Natural killer cell (primary cell): ENCODE measurements at regions not wholly inside any gene's neighbourhood (a gene's known extent, or its start where the extent isn't known, plus 50 kb on each side); places are given as distances from the start of the nearest gene placed in this dataset.

Experiments used
- ATAC-seq, 3 donors: fragments of 150-1000 bp in 2 of 3; fragments of 200-7000 bp in 1 of 3; cut with Tn5 transposase; 1 replicate in 1 of 3; 2 replicates in 2 of 3; pipeline ENCODE4 v1.10.0; 2021; ENCODE audit warnings: mild to moderate bottlenecking in 2 of 3, moderate library complexity in 2 of 3
- DNase-seq, 2 donors: peaks; one replicate each; pipeline versions ENCODE4 v3.0.0 to v3.0.0-alpha.2; 2013 to 2021; ENCODE audit warnings: mixed read lengths in 1 of 2
- H3K27ac ChIP-seq: one replicate; pipeline ENCODE4 v1.5.1; 2013; ENCODE audit warnings: mild to moderate bottlenecking, low read length
- H3K27me3 ChIP-seq: one replicate; pipeline ENCODE4 v1.6.1; 2013; ENCODE audit warnings: low read length; ENCODE audit not compliant: control insufficient read depth, insufficient read depth
- H3K36me3 ChIP-seq: one replicate; pipeline ENCODE4 v1.6.1; 2013; ENCODE audit warnings: low read length; ENCODE audit not compliant: control insufficient read depth, insufficient read depth
- H3K4me1 ChIP-seq: one replicate; pipeline ENCODE4 v1.6.1; 2013; ENCODE audit warnings: low read length; ENCODE audit not compliant: control insufficient read depth, insufficient read depth
- H3K4me3 ChIP-seq: one replicate; pipeline ENCODE4 v1.5.1; 2013; ENCODE audit warnings: low read length
- H3K9me3 ChIP-seq: one replicate; pipeline ENCODE4 v1.6.1; 2013; ENCODE audit warnings: low read length; ENCODE audit not compliant: control insufficient read depth, insufficient read depth
- H3K27ac Mint-ChIP-seq, 2 donors: one replicate each; pipeline ENCODE4 v1.8.0; 2022; ENCODE audit warnings: mild to moderate bottlenecking in 2 of 2, mixed read lengths in 2 of 2, moderate library complexity in 1 of 2
- H3K27me3 Mint-ChIP-seq, 2 donors: one replicate each; pipeline ENCODE4 v1.8.0; 2022; ENCODE audit warnings: low read depth in 2 of 2, mixed read lengths in 2 of 2
- H3K36me3 Mint-ChIP-seq: one replicate; pipeline ENCODE4 v1.8.0; 2022; ENCODE audit warnings: mixed read lengths
- H3K4me1 Mint-ChIP-seq, 2 donors: one replicate each; pipeline ENCODE4 v1.8.0; 2022; ENCODE audit warnings: mixed read lengths in 2 of 2
- H3K4me3 Mint-ChIP-seq: one replicate; pipeline ENCODE4 v1.8.0; 2022; ENCODE audit warnings: mild to moderate bottlenecking, moderate library complexity, mixed read lengths
- H3K9me3 Mint-ChIP-seq, 2 donors: one replicate each; pipeline ENCODE4 v1.8.0; 2022; ENCODE audit warnings: mixed read lengths in 2 of 2
- WGBS: methylation state at CpG from one replicate; pipeline ENCODE4 v1.1.7; 2013; ENCODE audit warnings: missing lambda C conversion rate; ENCODE audit not compliant: insufficient coverage; 5-methylcytosine and 5-hydroxymethylcytosine counted together
- intact Hi-C: fragments of 100-400 bp; cut with micrococcal nuclease; formaldehyde crosslinking; loops from one replicate; pipeline ENCODE4 v1.14.2; 2022
- TF ChIP-seq, protein P1 (sequence below): fragments of 200-600 bp; IDR thresholded peaks from one replicate; pipeline ENCODE4 v1.8.0; 2022; ENCODE audit warnings: antibody characterized with exemption

DNA sequence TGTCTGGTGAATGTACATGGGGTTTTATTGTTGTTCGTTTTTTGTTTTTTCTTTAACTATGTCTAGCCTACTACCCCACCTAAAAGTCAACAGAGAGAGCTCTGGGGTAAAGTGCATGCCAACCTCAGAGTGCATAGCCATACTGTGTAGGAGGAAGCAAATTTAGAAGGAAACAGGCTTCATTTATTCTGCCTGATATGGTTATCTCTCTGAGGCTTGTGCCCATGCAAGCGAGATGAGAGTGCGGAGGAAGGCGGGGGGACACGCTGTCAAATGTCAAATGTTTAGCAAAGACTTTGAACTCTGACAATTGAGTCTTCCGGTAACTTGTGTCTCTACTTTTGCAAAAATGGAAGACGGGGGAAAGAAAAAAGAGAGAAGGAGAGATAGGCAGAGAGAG lies 295.5 kb downstream of the ETS1 start:
- Mint-ChIP-seq H3K4me1 (peaks cover 73 to 85% of the 10 kb centered on the region in 2 donors), H3K4me3 (peak overlapping the region; percentile 94), H3K36me3 (no peaks in the 10 kb centered on the region), H3K9me3 (no peaks in the 10 kb centered on the region), H3K27me3 (no peaks in the 10 kb centered on the region), H3K27ac (peak overlapping the region; percentile 98 to 99)
- intact Hi-C loops = loop anchor here (2.0 to 10.0 kb wide), 3 partner anchors 229 to 543 kb away; no protein-coding TSS in a partner anchor
- 9% methylated on average over 6 of the region's 7 CpGs for WGBS
- Histone ChIP-seq H3K9me3 (no peaks in the 10 kb centered on the region), H3K36me3 (no peaks in the 10 kb centered on the region), H3K4me3 (no peak overlapping the region), H3K27me3 (no peaks in the 10 kb centered on the region), H3K4me1 (peaks cover 34% of the 10 kb centered on the region), H3K27ac (peak overlapping the region; percentile 97)
- peak in 1 of 2 donors; percentile 79 for DNase-seq
- ATAC-seq = no peak
- TF ChIP-seq, protein P1, sequence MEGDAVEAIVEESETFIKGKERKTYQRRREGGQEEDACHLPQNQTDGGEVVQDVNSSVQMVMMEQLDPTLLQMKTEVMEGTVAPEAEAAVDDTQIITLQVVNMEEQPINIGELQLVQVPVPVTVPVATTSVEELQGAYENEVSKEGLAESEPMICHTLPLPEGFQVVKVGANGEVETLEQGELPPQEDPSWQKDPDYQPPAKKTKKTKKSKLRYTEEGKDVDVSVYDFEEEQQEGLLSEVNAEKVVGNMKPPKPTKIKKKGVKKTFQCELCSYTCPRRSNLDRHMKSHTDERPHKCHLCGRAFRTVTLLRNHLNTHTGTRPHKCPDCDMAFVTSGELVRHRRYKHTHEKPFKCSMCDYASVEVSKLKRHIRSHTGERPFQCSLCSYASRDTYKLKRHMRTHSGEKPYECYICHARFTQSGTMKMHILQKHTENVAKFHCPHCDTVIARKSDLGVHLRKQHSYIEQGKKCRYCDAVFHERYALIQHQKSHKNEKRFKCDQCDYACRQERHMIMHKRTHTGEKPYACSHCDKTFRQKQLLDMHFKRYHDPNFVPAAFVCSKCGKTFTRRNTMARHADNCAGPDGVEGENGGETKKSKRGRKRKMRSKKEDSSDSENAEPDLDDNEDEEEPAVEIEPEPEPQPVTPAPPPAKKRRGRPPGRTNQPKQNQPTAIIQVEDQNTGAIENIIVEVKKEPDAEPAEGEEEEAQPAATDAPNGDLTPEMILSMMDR = no peak

- peak overlapping the region; percentile 98 to 99 for H3K27ac Mint-ChIP-seq
- H3K36me3 Mint-ChIP-seq = no peaks in the 10 kb centered on the region
- Histone ChIP-seq H3K4me3 (peak overlapping the region; percentile 31), H3K36me3 (no peaks in the 10 kb centered on the region), H3K27ac (peak overlapping the region; percentile 97), H3K27me3 (no peaks in the 10 kb centered on the region), H3K4me1 (peaks cover 30% of the 10 kb centered on the region), H3K9me3 (no peaks in the 10 kb centered on the region)
- WGBS = 58% methylated on average over 8 of the region's 8 CpGs
- TF ChIP-seq, protein P1 = no peak
- H3K9me3 Mint-ChIP-seq = no peaks in the 10 kb centered on the region
- H3K4me3 Mint-ChIP-seq = peak overlapping the region; percentile 94
- DNase-seq (peak in 1 of 2 donors; percentile 47), ATAC-seq (peak in 1 of 3 donors; percentile 14)
- intact Hi-C loops = loop anchor here (2.0 to 10.0 kb wide), 3 partner anchors 230 to 544 kb away; no protein-coding TSS in a partner anchor
- peaks cover 78 to 87% of the 10 kb centered on the region in 2 donors for H3K4me1 Mint-ChIP-seq
- H3K27me3 Mint-ChIP-seq = no peaks in the 10 kb centered on the region
Observed at GRCh38 chr11:128291007-128291406, 296.4 kb downstream of the ETS1 start.

GRCh38 chr11:128290106-128290840 lies 297.1 kb downstream of the ETS1 start:
- H3K27me3 Mint-ChIP-seq = no peaks in the 10 kb centered on the region
- H3K36me3 Mint-ChIP-seq = no peaks in the 10 kb centered on the region
- under 1% methylated on average over 14 of the region's 16 CpGs for WGBS
- peaks cover 84 to 90% of the 10 kb centered on the region in 2 donors for H3K4me1 Mint-ChIP-seq
- intact Hi-C loops = loop anchor here (1.0 to 10.0 kb wide), 9 partner anchors 12 to 545 kb away; no protein-coding TSS in a partner anchor
- H3K36me3 ChIP-seq = no peaks in the 10 kb centered on the region
- TF ChIP-seq, protein P1 = peak; percentile 87
- ATAC-seq = peak; percentile 79 to 90 (median 85)
- H3K9me3 ChIP-seq = no peaks in the 10 kb centered on the region
- peak overlapping the region; percentile 97 for H3K27ac ChIP-seq
- no peaks in the 10 kb centered on the region for H3K9me3 Mint-ChIP-seq
- peak overlapping the region; percentile 94 for H3K4me3 Mint-ChIP-seq
- H3K27me3 ChIP-seq = no peaks in the 10 kb centered on the region
- peak; percentile 62 to 95 for DNase-seq
- H3K4me1 ChIP-seq = peaks cover 37% of the 10 kb centered on the region
- H3K4me3 ChIP-seq = peak overlapping the region; percentile 31
- peak overlapping the region; percentile 98 to 99 for H3K27ac Mint-ChIP-seq
